GM18505 (cell line): ENCODE measurements at regions not wholly inside any gene's neighbourhood (a gene's known extent, or its start where the extent isn't known, plus 50 kb on each side); places are given as distances from the start of the nearest gene placed in this dataset.
"Not testable (repeated sequence)": the region's sequence is repeated elsewhere in the genome, so short reads cannot be mapped to it uniquely, and the experiment has no call there.

Experiments used
- ATAC-seq: cut with Tn5 transposase; IDR thresholded peaks from one replicate; pipeline ENCODE4 v1.9.1; 2021; ENCODE audit not compliant: unreplicated experiment
- POLR2A ChIP-seq: IDR thresholded peaks from 4 replicates; pipeline ENCODE4 v1.6.1; 2011; ENCODE audit warnings: borderline replicate concordance; ENCODE audit not compliant: insufficient read depth, insufficient read length; ENCODE audit errors: extremely low read depth

GRCh38 chr10:53697038-53697437, 924.5 kb upstream of the MBL2 start:
- TF ChIP-seq POLR2A: no peak
- no peak for ATAC-seq

- no peak for TF ChIP-seq POLR2A
- ATAC-seq: no peak
These were observed 918.1 kb upstream of the MBL2 start for GRCh38 chr10:53690524-53691240.

GRCh38 chr10:53687800-53688199, 915.2 kb upstream of the MBL2 start:
- no peak for ATAC-seq
- no peak for TF ChIP-seq POLR2A

GRCh38 chr10:53682885-53683284, 910.3 kb upstream of the MBL2 start:
- ATAC-seq: no peak
- no peak for TF ChIP-seq POLR2A

GRCh38 chr10:53682458-53682857, 909.9 kb upstream of the MBL2 start:
- no peak for TF ChIP-seq POLR2A
- ATAC-seq: no peak

GRCh38 chr10:53679666-53680065, 907.1 kb upstream of the MBL2 start:
- TF ChIP-seq POLR2A: no peak
- no peak for ATAC-seq

GRCh38 chr10:53675177-53675576, 902.6 kb upstream of the MBL2 start:
- ATAC-seq: no peak
- no peak for TF ChIP-seq POLR2A

GRCh38 chr10:53667063-53667462, 894.5 kb upstream of the MBL2 start:
- TF ChIP-seq POLR2A: no peak
- ATAC-seq: no peak

GRCh38 chr10:53664282-53665019, 891.9 kb upstream of the MBL2 start:
- ATAC-seq: no peak
- TF ChIP-seq POLR2A: no peak

GRCh38 chr10:53650794-53651193, 878.2 kb upstream of the MBL2 start:
- no peak for ATAC-seq
- no peak for TF ChIP-seq POLR2A

- not testable (repeated sequence) for ATAC-seq
These were observed 874.6 kb upstream of the MBL2 start for GRCh38 chr10:53647221-53647620.

- no peak for TF ChIP-seq POLR2A
- ATAC-seq: no peak
These were observed 873.9 kb upstream of the MBL2 start for GRCh38 chr10:53646525-53646924.

- TF ChIP-seq POLR2A: no peak
- ATAC-seq: no peak
These were observed 873.4 kb upstream of the MBL2 start for GRCh38 chr10:53645951-53646350.

GRCh38 chr10:53638006-53638405, 865.4 kb upstream of the MBL2 start:
- ATAC-seq: no peak
- no peak for TF ChIP-seq POLR2A
